GM13977 (cell line): ENCODE measurements at regions not wholly inside any gene's neighbourhood (a gene's known extent, or its start where the extent isn't known, plus 50 kb on each side); places are given as distances from the start of the nearest gene placed in this dataset.
A peak's percentile ranks its signal among the peaks of the same experiment; 100 is the strongest.

Source experiments
- DNase-seq: peaks from one replicate; pipeline ENCODE4 v3.0.0; 2012; ENCODE audit warnings: low spot score
- CTCF ChIP-seq: IDR thresholded peaks from 2 replicates; pipeline ENCODE4 v1.5.1; 2012; ENCODE audit warnings: mild to moderate bottlenecking, control low read depth; ENCODE audit not compliant: insufficient read depth; ENCODE audit errors: extremely low read depth, missing control alignments
- in situ Hi-C: fragments of 300-500 bp; cut with MboI; formaldehyde crosslinking; loops from one replicate; pipeline ENCODE4 v1.12.0; 2022; ENCODE audit warnings: low sequenced_read_pairs, low pct_unique_long_range_greater_than_20kb, mixed read lengths, inconsistent platforms; ENCODE audit not compliant: unreplicated experiment

GRCh38 chr4:179116581-179116980 is 1674.3 kb upstream of the AGA start:
- no peak for TF ChIP-seq CTCF
- in situ Hi-C loops, result no loop called here
- DNase-seq, result no peak

DNA sequence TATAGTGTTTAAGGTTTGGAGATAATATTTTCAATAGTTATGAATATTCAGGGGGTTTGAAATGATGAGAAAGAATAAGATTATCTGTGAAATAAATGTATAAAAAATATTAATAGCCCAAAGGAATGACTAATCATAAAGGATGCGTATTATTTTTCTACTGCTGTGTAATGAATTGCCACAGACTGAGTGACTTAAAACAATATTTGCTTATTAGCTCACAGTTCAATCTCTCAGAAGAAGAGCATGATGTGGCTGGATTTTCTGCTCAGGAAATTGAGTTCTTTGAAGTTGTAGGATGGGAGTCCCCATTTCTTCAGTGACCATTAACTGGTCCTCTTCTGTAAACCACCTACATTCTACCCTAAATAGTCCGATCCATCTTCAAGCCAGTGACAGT is 1680.8 kb upstream of the AGA start:
- no peak for TF ChIP-seq CTCF
- in situ Hi-C loops, result no loop called here
- DNase-seq, result no peak

DNA sequence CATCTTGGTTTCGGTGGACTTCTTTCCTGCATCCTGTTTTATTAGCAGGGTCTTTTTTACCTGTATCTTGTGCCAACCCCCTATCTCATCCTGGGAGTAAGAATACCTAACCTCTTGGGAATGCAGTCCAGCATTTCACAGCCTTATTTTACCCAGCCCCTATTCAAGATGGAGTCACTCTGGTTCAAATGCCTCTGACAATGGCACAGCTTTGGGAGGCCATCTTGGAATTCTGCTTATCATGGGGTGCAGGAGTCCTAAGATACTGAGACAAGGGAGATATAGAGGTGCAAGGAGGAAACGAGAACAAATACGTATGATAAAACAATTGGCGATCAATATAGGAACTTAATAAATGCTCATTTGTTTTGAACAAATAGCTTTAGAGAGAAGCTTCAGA is 1682.2 kb upstream of the AGA start:
- TF ChIP-seq CTCF, result no peak
- in situ Hi-C loops, result no loop called here
- no peak for DNase-seq

- in situ Hi-C loops, result no loop called here
- no peak for DNase-seq
These were observed 1682.7 kb upstream of the AGA start for GRCh38 chr4:179124957-179125356.

GRCh38 chr4:179125870-179126269 is 1683.6 kb upstream of the AGA start:
- no peak for DNase-seq
- TF ChIP-seq CTCF, result no peak
- in situ Hi-C loops, result no loop called here

More at GRCh38 chr4:179124957-179125356, 1682.7 kb upstream of the AGA start:
- no peak for TF ChIP-seq CTCF

- DNase-seq, result peak; percentile 10
- TF ChIP-seq CTCF, result no peak
- in situ Hi-C loops, result no loop called here
These were observed 1686.1 kb upstream of the AGA start for GRCh38 chr4:179128299-179128698.

GRCh38 chr4:179130122-179130714 is 1688.0 kb upstream of the AGA start:
- DNase-seq, result peak; percentile 28
- no peak for TF ChIP-seq CTCF
- in situ Hi-C loops, result no loop called here
